ENCODE measurements at regions not wholly inside any gene's neighbourhood (a gene's known extent, or its start where the extent isn't known, plus 50 kb on each side); places are given as distances from the start of the nearest gene placed in this dataset.

DNA sequence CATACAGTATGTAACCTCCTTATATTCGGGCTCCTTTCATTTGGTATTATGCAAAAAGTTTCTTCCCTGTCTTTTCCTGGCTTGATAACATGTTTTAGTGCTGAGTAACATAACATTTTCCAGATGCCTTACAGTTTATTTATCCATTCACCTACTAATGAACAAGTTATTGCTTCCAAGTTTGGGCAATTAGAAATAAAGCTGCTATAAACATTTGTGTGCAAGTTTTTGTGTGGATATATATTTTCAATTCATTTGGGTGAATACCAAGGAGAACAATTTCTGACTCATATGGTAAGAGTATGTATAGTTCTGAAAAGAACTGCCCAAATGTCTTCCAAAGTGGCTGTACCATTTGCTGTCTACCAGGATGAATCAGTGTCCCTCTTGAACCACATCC, 360.9 kb downstream of the PCDH17 start:
- no peak for ATAC-seq
- H3K36me3 ChIP-seq, result no peaks in the 10 kb centered on the region
- WGBS, 2 donors (ENCODE audit: low coverage in 1 of 2), result 39 to 57% methylated on average over 1 of the region's 1 CpG

DNA sequence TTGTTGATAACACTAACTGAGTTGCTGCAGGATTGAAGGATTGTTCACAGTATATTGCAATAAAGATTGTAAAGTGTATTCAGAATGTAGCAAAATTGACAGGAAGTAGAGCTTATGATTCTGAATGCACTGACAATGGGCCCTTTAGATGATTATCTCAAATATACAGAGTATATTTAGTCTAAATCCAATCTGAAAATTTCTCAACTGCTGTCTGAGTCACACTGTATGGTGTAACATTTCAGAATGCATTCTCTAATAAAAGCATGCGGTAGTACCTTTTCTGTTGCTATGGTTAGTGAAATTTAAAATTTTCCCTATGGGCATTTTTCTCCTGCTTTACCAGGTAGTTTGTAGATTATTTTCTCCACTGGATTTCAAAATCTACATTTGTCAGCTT, 365.2 kb downstream of the PCDH17 start:
- Histone ChIP-seq H3K9me3 (no peaks in the 10 kb centered on the region), H3K4me1 (no peaks in the 10 kb centered on the region), H3K4me3 (no peak overlapping the region), H3K27ac (no peak overlapping the region), H3K36me3 (no peaks in the 10 kb centered on the region), H3K27me3 (no peaks in the 10 kb centered on the region)
- WGBS, 2 donors (ENCODE audit: low coverage in 1 of 2), result 85 to 93% methylated on average over 1 of the region's 1 CpG
- no peak for ATAC-seq
- TF ChIP-seq POLR2AphosphoS5 (IDR thresholded peaks at IDR 0.05) (no peak), POLR2A (IDR thresholded peaks at IDR 0.05) (no peak), EP300 (IDR thresholded peaks at IDR 0.05) (no peak)
- TF ChIP-seq, protein P1, sequence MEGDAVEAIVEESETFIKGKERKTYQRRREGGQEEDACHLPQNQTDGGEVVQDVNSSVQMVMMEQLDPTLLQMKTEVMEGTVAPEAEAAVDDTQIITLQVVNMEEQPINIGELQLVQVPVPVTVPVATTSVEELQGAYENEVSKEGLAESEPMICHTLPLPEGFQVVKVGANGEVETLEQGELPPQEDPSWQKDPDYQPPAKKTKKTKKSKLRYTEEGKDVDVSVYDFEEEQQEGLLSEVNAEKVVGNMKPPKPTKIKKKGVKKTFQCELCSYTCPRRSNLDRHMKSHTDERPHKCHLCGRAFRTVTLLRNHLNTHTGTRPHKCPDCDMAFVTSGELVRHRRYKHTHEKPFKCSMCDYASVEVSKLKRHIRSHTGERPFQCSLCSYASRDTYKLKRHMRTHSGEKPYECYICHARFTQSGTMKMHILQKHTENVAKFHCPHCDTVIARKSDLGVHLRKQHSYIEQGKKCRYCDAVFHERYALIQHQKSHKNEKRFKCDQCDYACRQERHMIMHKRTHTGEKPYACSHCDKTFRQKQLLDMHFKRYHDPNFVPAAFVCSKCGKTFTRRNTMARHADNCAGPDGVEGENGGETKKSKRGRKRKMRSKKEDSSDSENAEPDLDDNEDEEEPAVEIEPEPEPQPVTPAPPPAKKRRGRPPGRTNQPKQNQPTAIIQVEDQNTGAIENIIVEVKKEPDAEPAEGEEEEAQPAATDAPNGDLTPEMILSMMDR (IDR thresholded peaks at IDR 0.05), result no peak

More for the DNA sequence above, 360.9 kb downstream of the PCDH17 start:
- no peak overlapping the region for H3K4me3 ChIP-seq
- TF ChIP-seq POLR2A (IDR thresholded peaks at IDR 0.05) (no peak), EP300 (IDR thresholded peaks at IDR 0.05) (no peak), POLR2AphosphoS5 (IDR thresholded peaks at IDR 0.05) (no peak)
- TF ChIP-seq, protein P1 (IDR thresholded peaks at IDR 0.05), result no peak
- H3K9me3 ChIP-seq, result no peaks in the 10 kb centered on the region
- no peaks in the 10 kb centered on the region for H3K27me3 ChIP-seq
- no peak overlapping the region for H3K27ac ChIP-seq
- H3K4me1 ChIP-seq, result no peaks in the 10 kb centered on the region

DNA sequence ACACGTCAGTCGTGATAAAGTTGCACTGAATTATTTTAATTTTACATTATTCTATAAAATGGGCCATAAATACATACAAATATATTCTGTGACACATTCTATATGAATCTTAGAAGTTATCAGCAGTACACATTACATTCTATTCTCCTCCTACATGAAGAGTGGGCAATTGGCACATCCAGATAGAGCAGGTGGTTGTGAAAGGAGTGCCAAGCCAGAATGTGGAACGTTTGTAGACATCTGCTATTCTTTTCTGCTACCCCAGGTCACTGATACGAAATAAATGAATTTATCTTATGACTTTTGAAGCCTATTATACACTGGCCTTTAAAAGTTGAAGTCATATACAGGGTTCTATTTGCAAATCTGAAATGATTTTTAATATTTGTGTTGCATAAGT, 373.2 kb downstream of the PCDH17 start:
- WGBS, 2 donors (ENCODE audit: low coverage in 1 of 2), result 57 to 68% methylated on average over 4 of the region's 4 CpGs
- no peak for ATAC-seq
- no peaks in the 10 kb centered on the region for H3K4me1 ChIP-seq

DNA sequence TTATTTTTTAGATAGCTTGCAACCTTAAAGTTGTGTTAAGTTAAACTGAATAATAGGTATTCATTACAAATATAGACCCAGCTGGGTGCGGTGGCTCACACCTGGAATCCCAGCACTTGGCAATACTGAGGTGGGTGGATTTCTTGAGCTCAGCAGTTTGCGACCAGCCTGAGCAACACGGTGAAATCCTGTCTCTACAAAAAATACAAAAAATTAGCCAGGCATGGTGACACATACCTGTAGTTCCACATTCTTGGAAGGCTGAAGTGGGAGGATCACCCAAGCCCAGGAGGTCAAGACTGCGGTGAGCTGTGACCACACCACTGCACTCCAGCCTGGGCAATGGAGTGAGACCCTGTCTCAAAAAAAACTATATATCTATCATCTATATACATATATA, 386.5 kb downstream of the PCDH17 start:
- 90 to 93% methylated on average over 3 to 4 of the region's 4 CpGs for WGBS, 2 donors (ENCODE audit: low coverage in 1 of 2)
- Histone ChIP-seq H3K9me3 (no peaks in the 10 kb centered on the region), H3K36me3 (no peaks in the 10 kb centered on the region), H3K4me3 (no peak overlapping the region), H3K27me3 (no peaks in the 10 kb centered on the region), H3K4me1 (no peaks in the 10 kb centered on the region), H3K27ac (no peak overlapping the region)
- TF ChIP-seq POLR2A (IDR thresholded peaks at IDR 0.05) (no peak), POLR2AphosphoS5 (IDR thresholded peaks at IDR 0.05) (no peak)
- TF ChIP-seq, protein P1 (IDR thresholded peaks at IDR 0.05), result no peak
- no peak for ATAC-seq

More for the DNA sequence above, 373.2 kb downstream of the PCDH17 start:
- no peaks in the 10 kb centered on the region for H3K9me3 ChIP-seq
- no peaks in the 10 kb centered on the region for H3K36me3 ChIP-seq
- H3K27me3 ChIP-seq, result no peaks in the 10 kb centered on the region
- no peak for TF ChIP-seq POLR2AphosphoS5 (IDR thresholded peaks at IDR 0.05)
- no peak for TF ChIP-seq EP300 (IDR thresholded peaks at IDR 0.05)
- TF ChIP-seq POLR2A (IDR thresholded peaks at IDR 0.05), result no peak
- TF ChIP-seq, protein P1 (IDR thresholded peaks at IDR 0.05), result no peak
- no peak overlapping the region for H3K27ac ChIP-seq
- no peak overlapping the region for H3K4me3 ChIP-seq

DNA sequence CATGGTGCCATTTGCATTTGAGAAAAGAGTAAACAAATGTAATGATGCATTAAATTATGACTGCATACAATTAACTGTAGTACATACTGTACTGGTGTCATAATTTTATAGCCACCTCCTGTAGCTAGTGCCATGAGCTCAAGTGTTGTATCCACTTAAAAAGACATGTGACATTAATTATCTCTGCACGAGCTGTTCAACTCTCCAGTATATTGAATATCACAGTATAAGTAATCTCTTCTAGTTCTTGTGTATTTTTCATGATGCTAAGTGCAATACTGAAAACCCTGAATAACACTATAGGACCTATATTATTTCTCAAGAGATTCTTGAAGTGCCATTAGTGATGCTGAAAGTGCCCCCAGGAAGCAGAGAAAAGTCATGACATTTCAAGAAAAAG, 387.3 kb downstream of the PCDH17 start:
- WGBS, 2 donors (ENCODE audit: low coverage in 1 of 2), result 71 to 79% methylated on average over 1 of the region's 1 CpG
- ATAC-seq, result no peak
- Histone ChIP-seq H3K4me3 (no peak overlapping the region), H3K9me3 (no peaks in the 10 kb centered on the region), H3K27ac (no peak overlapping the region), H3K36me3 (no peaks in the 10 kb centered on the region), H3K4me1 (no peaks in the 10 kb centered on the region), H3K27me3 (no peaks in the 10 kb centered on the region)
- TF ChIP-seq, protein P1 (IDR thresholded peaks at IDR 0.05), result no peak
- TF ChIP-seq POLR2A (IDR thresholded peaks at IDR 0.05), result no peak
- no peak for TF ChIP-seq POLR2AphosphoS5 (IDR thresholded peaks at IDR 0.05)
- no peak for TF ChIP-seq EP300 (IDR thresholded peaks at IDR 0.05)

Data from gastroesophageal sphincter (tissue), 4 donors.